IMR-90 (cell line): ENCODE measurements at regions not wholly inside any gene's neighbourhood (a gene's known extent, or its start where the extent isn't known, plus 50 kb on each side); places are given as distances from the start of the nearest gene placed in this dataset.

Experiments
- ATAC-seq: fragments of 200-7000 bp; cut with Tn5 transposase; 2 replicates; pipeline ENCODE4 v1.9.1; 2020; ENCODE audit warnings: low read depth, mild to moderate bottlenecking, moderate library complexity
- BruUV-seq: library from RNA; stranded (reverse); fragments of 400-500 nt; replicated peaks from 2 replicates; lab custom pipeline; 2021; lab: Mats Ljungman, UMichigan
- CTCF ChIA-PET: fragments of 300-600 bp; formaldehyde crosslinking; extraction: SDS; loops from one replicate; lab custom pipeline; 2021; ENCODE audit warnings: antibody characterized with exemption; lab: Yijun Ruan, JAX
- POLR2A ChIA-PET: fragments of 300-600 bp; sonication (Branson Sonifier 250); formaldehyde crosslinking; loops from one replicate; lab custom pipeline; 2022; ENCODE audit warnings: antibody characterized with exemption; ENCODE audit not compliant: unreplicated experiment; lab: Charles Lee
- DNase-seq: peaks from one replicate; pipeline ENCODE4 v3.0.0; 2013
- H2AFZ ChIP-seq: replicated peaks from 2 replicates; pipeline ENCODE3; 2013; ENCODE audit warnings: low read length, mild to moderate bottlenecking; ENCODE audit not compliant: poor library complexity
- H2AK5ac ChIP-seq: 2 replicates; pipeline ENCODE4 v1.6.1; 2013; ENCODE audit warnings: low read depth, low read length, inconsistent platforms
- H2AK9ac ChIP-seq: replicated peaks from 2 replicates; pipeline ENCODE3; 2013; ENCODE audit warnings: mild to moderate bottlenecking, low read depth, low read length, moderate library complexity; ENCODE audit not compliant: poor library complexity
- H2BK120ac ChIP-seq: 2 replicates; pipeline ENCODE4 v1.6.1; 2013; ENCODE audit warnings: low read depth, low read length, inconsistent platforms
- H2BK15ac ChIP-seq: 3 replicates; pipeline ENCODE4 v1.6.1; 2013; ENCODE audit warnings: low read depth, low read length, inconsistent platforms
- H2BK20ac ChIP-seq: 2 replicates; pipeline ENCODE4 v1.6.1; 2013; ENCODE audit warnings: low read depth, mild to moderate bottlenecking, inconsistent platforms, low read length, moderate library complexity
- H2BK5ac ChIP-seq: 2 replicates; pipeline ENCODE4 v1.6.1; 2013; ENCODE audit warnings: mild to moderate bottlenecking, low read depth, low read length, inconsistent platforms; ENCODE audit not compliant: poor library complexity, severe bottlenecking
- H3K14ac ChIP-seq: replicated peaks from 2 replicates; pipeline ENCODE4 v1.6.1; 2013; ENCODE audit warnings: low read depth, low read length, inconsistent platforms
- H3K18ac ChIP-seq: 2 replicates; pipeline ENCODE4 v1.6.1; 2013; ENCODE audit warnings: low read depth, low read length, control low read depth
- H3K23ac ChIP-seq: 2 replicates; pipeline ENCODE4 v1.6.1; 2013; ENCODE audit warnings: low read depth, low read length, inconsistent platforms
- H3K27ac ChIP-seq: 2 replicates; pipeline ENCODE4 v1.5.1; 2013; ENCODE audit warnings: mild to moderate bottlenecking, control low read depth, low read length; ENCODE audit not compliant: insufficient read depth
- H3K27me3 ChIP-seq: 2 replicates; pipeline ENCODE4 v1.6.1; 2013; ENCODE audit warnings: low read length; ENCODE audit not compliant: control insufficient read depth, insufficient read depth
- H3K36me3 ChIP-seq: 2 replicates; pipeline ENCODE4 v1.6.1; 2013; ENCODE audit warnings: low read length, mixed read lengths; ENCODE audit not compliant: control insufficient read depth, insufficient read depth
- H3K4ac ChIP-seq: 2 replicates; pipeline ENCODE4 v1.6.1; 2013; ENCODE audit warnings: low read depth, low read length, inconsistent platforms
- H3K4me1 ChIP-seq: 2 replicates; pipeline ENCODE4 v1.6.1; 2013; ENCODE audit warnings: low read length, mixed read lengths; ENCODE audit not compliant: control insufficient read depth, insufficient read depth
- H3K4me2 ChIP-seq: 2 replicates; pipeline ENCODE4 v1.6.1; 2013; ENCODE audit warnings: low read depth, mild to moderate bottlenecking, control low read depth, low read length, moderate library complexity
- H3K4me3 ChIP-seq: 2 replicates; pipeline ENCODE4 v1.5.1; 2013; ENCODE audit warnings: low read depth, mild to moderate bottlenecking, control low read depth, low read length, moderate library complexity; ENCODE audit not compliant: insufficient read depth
- H3K56ac ChIP-seq: 2 replicates; pipeline ENCODE4 v1.6.1; 2013; ENCODE audit warnings: low read length, inconsistent platforms; ENCODE audit not compliant: insufficient read depth; ENCODE audit errors: extremely low read depth
- H3K79me1 ChIP-seq, 2 experiments: 2 replicates each; pipeline ENCODE4 v1.6.1; 2013; ENCODE audit warnings: low read length in 2 of 2, inconsistent platforms in 1 of 2, low read depth in 1 of 2
- H3K9ac ChIP-seq: 2 replicates; pipeline ENCODE4 v1.6.1; 2013; ENCODE audit warnings: low read depth, low read length, control low read depth
- H3K9me1 ChIP-seq: 2 replicates; pipeline ENCODE4 v1.6.1; 2013; ENCODE audit warnings: low read length, inconsistent platforms; ENCODE audit not compliant: insufficient read depth
- H3K9me3 ChIP-seq: 2 replicates; pipeline ENCODE4 v1.6.1; 2013; ENCODE audit warnings: low read length; ENCODE audit not compliant: control insufficient read depth, insufficient read depth
- H4K20me1 ChIP-seq: 2 replicates; pipeline ENCODE4 v1.6.1; 2013; ENCODE audit warnings: low read length, inconsistent platforms; ENCODE audit not compliant: insufficient read depth
- H4K5ac ChIP-seq: 2 replicates; pipeline ENCODE4 v1.6.1; 2013; ENCODE audit warnings: mild to moderate bottlenecking, low read depth, low read length, control low read depth
- H4K8ac ChIP-seq, 2 experiments: 2 replicates each; pipeline ENCODE4 v1.6.1; 2013; ENCODE audit warnings: low read depth in 2 of 2, low read length in 2 of 2, control low read depth in 1 of 2, inconsistent platforms in 1 of 2
- H4K91ac ChIP-seq: 2 replicates; pipeline ENCODE4 v1.6.1; 2013; ENCODE audit warnings: low read depth, low read length, inconsistent platforms; ENCODE audit not compliant: insufficient read depth
- BHLHE40 ChIP-seq: fragments of 150-350 bp; IDR thresholded peaks from 2 replicates; pipeline ENCODE4 v1.6.1; 2016; ENCODE audit warnings: mild to moderate bottlenecking, low read depth, low read length
- CEBPB ChIP-seq: IDR thresholded peaks from 2 replicates; pipeline ENCODE4 v1.6.1; 2012; ENCODE audit warnings: low read depth, low read length, improper control_type of control experiment
- CHD1 ChIP-seq: IDR thresholded peaks from 2 replicates; pipeline ENCODE4 v1.6.1; 2012; ENCODE audit warnings: low read depth, low read length, improper control_type of control experiment
- CTCF ChIP-seq: conservative IDR thresholded peaks from 2 replicates; pipeline ENCODE4 v1.5.1; 2012; ENCODE audit warnings: mild to moderate bottlenecking, low read depth, low read length, improper control_type of control experiment
- ELK1 ChIP-seq: fragments of 150-350 bp; IDR thresholded peaks from 2 replicates; pipeline ENCODE4 v1.6.1; 2016; ENCODE audit warnings: low read depth, mild to moderate bottlenecking, low read length, moderate library complexity, borderline replicate concordance
- FOS ChIP-seq: fragments of 150-350 bp; IDR thresholded peaks from 2 replicates; pipeline ENCODE4 v1.6.1; 2016; ENCODE audit warnings: low read depth, low read length
- MAFK ChIP-seq: IDR thresholded peaks from 2 replicates; pipeline ENCODE4 v1.6.1; 2012; ENCODE audit warnings: low read depth, low read length, improper control_type of control experiment
- MAZ ChIP-seq: IDR thresholded peaks from 2 replicates; pipeline ENCODE4 v1.6.1; 2012; ENCODE audit warnings: low read depth, mild to moderate bottlenecking, low read length, improper control_type of control experiment, moderate library complexity, borderline replicate concordance
- MXI1 ChIP-seq: IDR thresholded peaks from 2 replicates; pipeline ENCODE4 v1.6.1; 2012; ENCODE audit warnings: low read depth, mild to moderate bottlenecking, low read length, moderate library complexity, borderline replicate concordance
- NFE2L2 ChIP-seq: fragments of 150-350 bp; IDR thresholded peaks from 2 replicates; pipeline ENCODE4 v1.6.1; 2016; ENCODE audit warnings: low read depth, mild to moderate bottlenecking, low read length
- POLR2A ChIP-seq: IDR thresholded peaks from 2 replicates; pipeline ENCODE4 v1.6.1; 2012; ENCODE audit warnings: mild to moderate bottlenecking, low read depth, low read length
- RAD21 ChIP-seq: IDR thresholded peaks from 2 replicates; pipeline ENCODE4 v1.6.1; 2012; ENCODE audit warnings: low read length, improper control_type of control experiment
- RCOR1 ChIP-seq: IDR thresholded peaks from 2 replicates; pipeline ENCODE4 v1.6.1; 2012; ENCODE audit warnings: mild to moderate bottlenecking, low read length, improper control_type of control experiment; ENCODE audit not compliant: insufficient replicate concordance
- RFX5 ChIP-seq: IDR thresholded peaks from 2 replicates; pipeline ENCODE4 v1.8.0; 2012; ENCODE audit warnings: low read depth, mild to moderate bottlenecking, low read length, moderate library complexity
- SMC3 ChIP-seq: fragments of 150-350 bp; IDR thresholded peaks from 2 replicates; pipeline ENCODE4 v1.6.1; 2016; ENCODE audit warnings: low read depth, mild to moderate bottlenecking, antibody characterized with exemption, low read length, moderate library complexity
- USF2 ChIP-seq: fragments of 150-350 bp; IDR thresholded peaks from 2 replicates; pipeline ENCODE4 v1.6.1; 2017; ENCODE audit warnings: mild to moderate bottlenecking, antibody characterized with exemption, low read length, low read depth
- WGBS, 2 experiments: methylation state at CpG; one replicate each; pipeline versions ENCODE4 v1.1.5 to v1.1.7; 2013; ENCODE audit warnings: missing lambda C conversion rate in 2 of 2; ENCODE audit not compliant: insufficient read length in 1 of 2; ENCODE audit errors: extremely low coverage in 2 of 2; 5-methylcytosine and 5-hydroxymethylcytosine counted together
- dilution Hi-C: fragments of 300-500 bp; cut with HindIII; formaldehyde crosslinking; loops from one replicate; pipeline ENCODE4 v1.14.3; 2018; ENCODE audit warnings: low sequenced_read_pairs; ENCODE audit not compliant: unreplicated experiment
- in situ Hi-C: fragments of 300-500 bp; cut with MboI; formaldehyde crosslinking; loops from 3 replicates; pipeline ENCODE4 v1.14.3; 2019; ENCODE audit warnings: low sequenced_read_pairs, inconsistent platforms, mixed read lengths
- intact Hi-C: fragments of 100-400 bp; cut with micrococcal nuclease; formaldehyde crosslinking; loops from 2 replicates; pipeline ENCODE4 v1.10.0; 2022

GRCh38 chr4:18938343-18939099 lies 917.0 kb upstream of the LCORL start:
- Histone ChIP-seq H3K79me1 (no peaks in the 10 kb centered on the region), H2AK9ac (no peak overlapping the region), H2BK120ac (no peak overlapping the region), H3K27ac (no peak overlapping the region), H2AFZ (no peak overlapping the region), H2BK15ac (no peak overlapping the region), H4K8ac (no peak overlapping the region), H2AK5ac (no peak overlapping the region), H3K4me2 (no peak overlapping the region), H3K36me3 (no peaks in the 10 kb centered on the region), H3K4me3 (no peak overlapping the region), H3K9me3 (no peaks in the 10 kb centered on the region), H3K14ac (no peak overlapping the region), H3K23ac (no peak overlapping the region), H3K9me1 (no peaks in the 10 kb centered on the region), H3K4me1 (no peaks in the 10 kb centered on the region), H3K56ac (no peak overlapping the region), H2BK20ac (no peak overlapping the region), H4K91ac (no peak overlapping the region), H3K9ac (no peak overlapping the region), H3K18ac (no peak overlapping the region), H3K4ac (no peak overlapping the region), H2BK5ac (no peak overlapping the region), H3K27me3 (no peaks in the 10 kb centered on the region), H4K5ac (no peak overlapping the region), H4K20me1 (no peaks in the 10 kb centered on the region)
- BruUV-seq, result no TSS peak
- in situ Hi-C loops (no loop called here), intact Hi-C loops (no loop called here), dilution Hi-C loops (no loop called here)
- no CpG with 5 or more reads among the region's 3 CpGs for WGBS, 2 experiments
- ChIA-PET POLR2A (no interaction called here), CTCF (no interaction called here)
- ATAC-seq (no peak), DNase-seq (no peak)
- TF ChIP-seq SMC3, result no peak
- TF ChIP-seq MAZ, result no peak
- no peak for TF ChIP-seq NFE2L2
- TF ChIP-seq FOS, result no peak
- no peak for TF ChIP-seq POLR2A
- no peak for TF ChIP-seq MAFK
- no peak for TF ChIP-seq USF2
- TF ChIP-seq RCOR1, result no peak
- no peak for TF ChIP-seq CEBPB
- no peak for TF ChIP-seq CHD1
- TF ChIP-seq BHLHE40, result no peak
- no peak for TF ChIP-seq RFX5
- TF ChIP-seq RAD21, result no peak
- no peak for TF ChIP-seq MXI1
- no peak for TF ChIP-seq CTCF
- no peak for TF ChIP-seq ELK1
